H9 (cell line): ENCODE measurements at regions not wholly inside any gene's neighbourhood (a gene's known extent, or its start where the extent isn't known, plus 50 kb on each side); places are given as distances from the start of the nearest gene placed in this dataset.

ENCODE experiments used
- DNase-seq: peaks from one replicate; pipeline ENCODE4 v3.0.0-alpha.2; 2017
- H2AFZ ChIP-seq: one replicate; pipeline ENCODE4 v1.6.1; 2013; ENCODE audit warnings: mild to moderate bottlenecking, low read length, control low read depth, moderate library complexity
- H2AK5ac ChIP-seq: 2 replicates; pipeline ENCODE4 v1.6.1; 2013; ENCODE audit warnings: low read length, control low read depth, mixed read lengths; ENCODE audit not compliant: insufficient read length
- H2BK120ac ChIP-seq: one replicate; pipeline ENCODE4 v1.6.1; 2013; ENCODE audit warnings: low read depth, mild to moderate bottlenecking, low read length, control low read depth, inconsistent platforms; ENCODE audit not compliant: poor library complexity, severe bottlenecking
- H2BK12ac ChIP-seq: 2 replicates; pipeline ENCODE4 v1.6.1; 2013; ENCODE audit warnings: low read length, control low read depth, mixed read lengths, low read depth; ENCODE audit not compliant: insufficient read length
- H2BK15ac ChIP-seq: 2 replicates; pipeline ENCODE4 v1.6.1; 2013; ENCODE audit warnings: low read depth, low read length, control low read depth
- H2BK20ac ChIP-seq: one replicate; pipeline ENCODE4 v1.6.1; 2013; ENCODE audit warnings: low read depth, mild to moderate bottlenecking, low read length, control low read depth, inconsistent platforms; ENCODE audit not compliant: poor library complexity, severe bottlenecking
- H2BK5ac ChIP-seq: 2 replicates; pipeline ENCODE4 v1.6.1; 2013; ENCODE audit warnings: low read length, control low read depth, mixed read lengths; ENCODE audit not compliant: insufficient read length
- H3K14ac ChIP-seq: 2 replicates; pipeline ENCODE4 v1.6.1; 2013; ENCODE audit warnings: low read length, control low read depth; ENCODE audit not compliant: insufficient read depth
- H3K18ac ChIP-seq: 2 replicates; pipeline ENCODE4 v1.6.1; 2013; ENCODE audit warnings: low read depth, mild to moderate bottlenecking, mixed read lengths, low read length, control low read depth; ENCODE audit not compliant: insufficient read length
- H3K23ac ChIP-seq: 2 replicates; pipeline ENCODE4 v1.6.1; 2013; ENCODE audit warnings: low read length, control low read depth, mixed read lengths, low read depth; ENCODE audit not compliant: insufficient read length
- H3K23me2 ChIP-seq: 2 replicates; pipeline ENCODE4 v1.6.1; 2013; ENCODE audit warnings: low read depth, mild to moderate bottlenecking, mixed read lengths, low read length, control low read depth; ENCODE audit not compliant: insufficient read length, poor library complexity, severe bottlenecking
- H3K27ac ChIP-seq: 2 replicates; pipeline ENCODE4 v1.5.1; 2013; ENCODE audit warnings: low read length, control low read depth, mixed read lengths, low read depth; ENCODE audit not compliant: insufficient read length
- H3K27me3 ChIP-seq: 2 replicates; pipeline ENCODE4 v1.6.1; 2013; ENCODE audit warnings: low read length, control low read depth, inconsistent platforms; ENCODE audit not compliant: insufficient read depth
- H3K4ac ChIP-seq: 2 replicates; pipeline ENCODE4 v1.6.1; 2013; ENCODE audit warnings: low read depth, mild to moderate bottlenecking, control low read depth, inconsistent platforms, low read length, moderate library complexity
- H3K4me1 ChIP-seq: 2 replicates; pipeline ENCODE4 v1.6.1; 2013; ENCODE audit warnings: low read length, control low read depth, inconsistent platforms; ENCODE audit not compliant: insufficient read depth
- H3K4me2 ChIP-seq: 2 replicates; pipeline ENCODE4 v1.6.1; 2013; ENCODE audit warnings: low read length, control low read depth, mixed read lengths; ENCODE audit not compliant: insufficient read length, insufficient read depth
- H3K56ac ChIP-seq: 2 replicates; pipeline ENCODE4 v1.6.1; 2013; ENCODE audit warnings: low read depth, mild to moderate bottlenecking, mixed read lengths, low read length, control low read depth; ENCODE audit not compliant: insufficient read length
- H3K79me1 ChIP-seq: 2 replicates; pipeline ENCODE4 v1.6.1; 2013; ENCODE audit warnings: low read depth, mild to moderate bottlenecking, moderate library complexity, low read length, control low read depth, inconsistent platforms; ENCODE audit not compliant: insufficient read depth, poor library complexity, severe bottlenecking
- H3K79me2 ChIP-seq: 2 replicates; pipeline ENCODE4 v1.6.1; 2013; ENCODE audit warnings: low read length, control low read depth, inconsistent platforms; ENCODE audit not compliant: insufficient read depth
- H3K9ac ChIP-seq: 2 replicates; pipeline ENCODE4 v1.6.1; 2013; ENCODE audit warnings: low read length, control low read depth, mixed read lengths; ENCODE audit not compliant: insufficient read length; ENCODE audit errors: extremely low read depth
- H3K9me3 ChIP-seq: one replicate; pipeline ENCODE4 v1.6.1; 2013; ENCODE audit warnings: low read depth, low read length, inconsistent platforms; ENCODE audit not compliant: control insufficient read depth
- H3T11ph ChIP-seq: one replicate; pipeline ENCODE4 v1.6.1; 2013; ENCODE audit warnings: mild to moderate bottlenecking, low read length, control low read depth, inconsistent platforms
- H4K20me1 ChIP-seq: one replicate; pipeline ENCODE4 v1.6.1; 2013; ENCODE audit not compliant: control insufficient read depth, insufficient read length, insufficient read depth
- H4K5ac ChIP-seq: 2 replicates; pipeline ENCODE4 v1.6.1; 2013; ENCODE audit warnings: low read depth, mild to moderate bottlenecking, mixed read lengths, low read length, control low read depth; ENCODE audit not compliant: insufficient read length
- H4K8ac ChIP-seq: replicated peaks from 2 replicates; pipeline ENCODE4 v1.6.1; 2013; ENCODE audit warnings: low read length, control low read depth, mixed read lengths, low read depth; ENCODE audit not compliant: insufficient read length
- H4K91ac ChIP-seq: 2 replicates; pipeline ENCODE4 v1.6.1; 2013; ENCODE audit warnings: low read depth, mild to moderate bottlenecking, moderate library complexity, mixed read lengths, low read length, control low read depth; ENCODE audit not compliant: insufficient read length
- H3K27ac Mint-ChIP-seq, 3 experiments: 2 replicates in 2 of 3; 3 replicates in 1 of 3; pipeline ENCODE4 v1.8.0; 2020 to 2021; ENCODE audit warnings: mixed read lengths in 3 of 3, mild to moderate bottlenecking in 1 of 3, moderate library complexity in 1 of 3
- H3K27me3 Mint-ChIP-seq: 2 replicates; pipeline ENCODE4 v1.8.0; 2021; ENCODE audit warnings: low read depth, mild to moderate bottlenecking, moderate library complexity, mixed read lengths
- H3K36me3 Mint-ChIP-seq, 3 experiments: 2 replicates in 2 of 3; 3 replicates in 1 of 3; pipeline ENCODE4 v1.8.0; 2020 to 2021; ENCODE audit warnings: low read depth in 3 of 3, mixed read lengths in 3 of 3; ENCODE audit not compliant: insufficient read depth in 1 of 3
- H3K4me1 Mint-ChIP-seq, 2 experiments: 2 replicates each; pipeline ENCODE4 v1.8.0; 2020; ENCODE audit warnings: mixed read lengths in 2 of 2
- H3K4me3 Mint-ChIP-seq, 2 experiments: 2 replicates in 1 of 2; 3 replicates in 1 of 2; pipeline ENCODE4 v1.8.0; 2020 to 2021; ENCODE audit warnings: mild to moderate bottlenecking in 2 of 2, mixed read lengths in 2 of 2, moderate library complexity in 1 of 2
- H3K9me3 Mint-ChIP-seq, 2 experiments: 2 replicates in 1 of 2; 3 replicates in 1 of 2; pipeline ENCODE4 v1.8.0; 2020; ENCODE audit warnings: mild to moderate bottlenecking in 2 of 2, mixed read lengths in 2 of 2, moderate library complexity in 1 of 2
- WGBS: extraction: QIAGEN DNeasy Blood & Tissue Kit; methylation state at CpG from one replicate; pipeline ENCODE4 v1.1.7; 2013; ENCODE audit warnings: missing lambda C conversion rate, low lambda C conversion rate, mixed read lengths; ENCODE audit not compliant: insufficient read length; ENCODE audit errors: extremely low coverage; 5-methylcytosine and 5-hydroxymethylcytosine counted together
- TF ChIP-seq, protein P1 (sequence below): fragments of 200-600 bp; sonication (generic); conservative IDR thresholded peaks from 3 replicates; pipeline ENCODE4 v1.8.0; 2021; ENCODE audit warnings: antibody characterized with exemption, mild to moderate bottlenecking

DNA sequence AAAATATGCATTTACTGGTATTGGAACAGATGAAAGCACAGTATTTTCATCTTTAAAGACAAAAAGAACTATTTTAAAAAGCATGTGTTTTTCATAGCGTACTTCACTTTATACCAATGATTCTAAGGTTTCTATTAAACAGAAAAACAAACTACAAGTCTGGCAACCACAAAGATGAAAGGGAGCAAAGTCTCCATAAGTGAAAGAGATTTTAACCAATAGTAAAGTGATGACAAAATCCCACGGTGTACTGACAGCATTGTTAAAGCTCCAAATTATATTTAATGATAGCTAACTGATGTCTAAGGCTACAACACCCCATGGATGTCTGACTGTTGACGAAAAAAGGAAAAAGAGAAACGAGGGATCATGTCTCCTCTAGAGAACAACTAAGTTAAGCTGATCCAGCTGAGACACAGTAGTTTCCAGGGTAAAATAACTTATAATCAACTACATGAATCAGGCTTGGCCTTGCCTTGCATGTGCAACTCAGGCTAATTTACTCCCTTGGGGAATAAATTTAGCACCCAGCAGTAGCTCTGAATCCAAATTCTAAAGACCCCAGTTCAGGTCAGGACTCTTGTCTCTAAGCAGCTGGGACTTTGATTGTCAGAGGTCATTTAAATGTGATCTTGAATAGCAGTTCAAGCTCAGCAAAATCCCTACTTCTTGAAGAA is 56.0 kb upstream of the TAB2 start:
- H3K79me1 ChIP-seq: no peaks in the 10 kb centered on the region
- Mint-ChIP-seq H3K27me3 (peaks cover 2% of the 10 kb centered on the region; the same call in 1 of the 2 replicates), H3K9me3 (no peaks in the 10 kb centered on the region), H3K4me1 (peaks cover 0 to 4% of the 10 kb centered on the region in 2 experiments; a peak in 2 of 4 replicates), H3K27ac (no peak overlapping the region), H3K36me3 (no peaks in the 10 kb centered on the region), H3K4me3 (no peak overlapping the region)
- no peaks in the 10 kb centered on the region for H3K79me2 ChIP-seq
- no peak overlapping the region for H3K18ac ChIP-seq
- H3K4ac ChIP-seq: no peak overlapping the region
- no peak overlapping the region for H2AK5ac ChIP-seq
- no peak overlapping the region for H2BK12ac ChIP-seq
- H3K4me1 ChIP-seq: no peaks in the 10 kb centered on the region
- H4K5ac ChIP-seq: no peak overlapping the region
- H3K9ac ChIP-seq: no peak overlapping the region
- H3K27me3 ChIP-seq: no peaks in the 10 kb centered on the region
- H2AFZ ChIP-seq: no peak overlapping the region
- H3T11ph ChIP-seq: no peak overlapping the region
- no peak overlapping the region for H4K91ac ChIP-seq
- H3K23ac ChIP-seq: no peak overlapping the region
- WGBS: no CpG with 5 or more reads among the region's 4 CpGs
- H2BK5ac ChIP-seq: no peak overlapping the region
- H3K4me2 ChIP-seq: no peak overlapping the region
- no peak overlapping the region for H2BK120ac ChIP-seq
- H3K14ac ChIP-seq: no peak overlapping the region
- no peak overlapping the region for H2BK20ac ChIP-seq
- no peaks in the 10 kb centered on the region for H3K9me3 ChIP-seq
- no peak for DNase-seq
- no peak overlapping the region for H3K27ac ChIP-seq
- no peak overlapping the region for H2BK15ac ChIP-seq
- TF ChIP-seq, protein P1, sequence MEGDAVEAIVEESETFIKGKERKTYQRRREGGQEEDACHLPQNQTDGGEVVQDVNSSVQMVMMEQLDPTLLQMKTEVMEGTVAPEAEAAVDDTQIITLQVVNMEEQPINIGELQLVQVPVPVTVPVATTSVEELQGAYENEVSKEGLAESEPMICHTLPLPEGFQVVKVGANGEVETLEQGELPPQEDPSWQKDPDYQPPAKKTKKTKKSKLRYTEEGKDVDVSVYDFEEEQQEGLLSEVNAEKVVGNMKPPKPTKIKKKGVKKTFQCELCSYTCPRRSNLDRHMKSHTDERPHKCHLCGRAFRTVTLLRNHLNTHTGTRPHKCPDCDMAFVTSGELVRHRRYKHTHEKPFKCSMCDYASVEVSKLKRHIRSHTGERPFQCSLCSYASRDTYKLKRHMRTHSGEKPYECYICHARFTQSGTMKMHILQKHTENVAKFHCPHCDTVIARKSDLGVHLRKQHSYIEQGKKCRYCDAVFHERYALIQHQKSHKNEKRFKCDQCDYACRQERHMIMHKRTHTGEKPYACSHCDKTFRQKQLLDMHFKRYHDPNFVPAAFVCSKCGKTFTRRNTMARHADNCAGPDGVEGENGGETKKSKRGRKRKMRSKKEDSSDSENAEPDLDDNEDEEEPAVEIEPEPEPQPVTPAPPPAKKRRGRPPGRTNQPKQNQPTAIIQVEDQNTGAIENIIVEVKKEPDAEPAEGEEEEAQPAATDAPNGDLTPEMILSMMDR: no peak
- H4K20me1 ChIP-seq: no peaks in the 10 kb centered on the region
- H4K8ac ChIP-seq: no peak overlapping the region
- H3K23me2 ChIP-seq: no peaks in the 10 kb centered on the region
- no peak overlapping the region for H3K56ac ChIP-seq
